Head of caudate nucleus (tissue), 42 donors: ENCODE measurements at regions not wholly inside any gene's neighbourhood (a gene's known extent, or its start where the extent isn't known, plus 50 kb on each side); places are given as distances from the start of the nearest gene placed in this dataset.

Experiments
- DNase-seq, 42 donors: peaks; one replicate each; pipeline versions ENCODE4 v3.0.0 to v3.0.0-alpha.2; 2020 to 2021; ENCODE audit warnings: mixed read lengths in 7 of 42
- intact Hi-C: fragments of 100-400 bp; cut with DNase I; formaldehyde crosslinking; loops from one replicate; pipeline ENCODE4 v1.15.0; 2022

- peak in 1 of 42 donors; percentile 6 for DNase-seq
- intact Hi-C loops: no loop called here
Measured at GRCh38 chr4:83724485-83725335, 188.8 kb downstream of the GPAT3 start.

- DNase-seq: no peak
- intact Hi-C loops: no loop called here
Measured at GRCh38 chr4:83723609-83724008, 187.7 kb downstream of the GPAT3 start.

DNA sequence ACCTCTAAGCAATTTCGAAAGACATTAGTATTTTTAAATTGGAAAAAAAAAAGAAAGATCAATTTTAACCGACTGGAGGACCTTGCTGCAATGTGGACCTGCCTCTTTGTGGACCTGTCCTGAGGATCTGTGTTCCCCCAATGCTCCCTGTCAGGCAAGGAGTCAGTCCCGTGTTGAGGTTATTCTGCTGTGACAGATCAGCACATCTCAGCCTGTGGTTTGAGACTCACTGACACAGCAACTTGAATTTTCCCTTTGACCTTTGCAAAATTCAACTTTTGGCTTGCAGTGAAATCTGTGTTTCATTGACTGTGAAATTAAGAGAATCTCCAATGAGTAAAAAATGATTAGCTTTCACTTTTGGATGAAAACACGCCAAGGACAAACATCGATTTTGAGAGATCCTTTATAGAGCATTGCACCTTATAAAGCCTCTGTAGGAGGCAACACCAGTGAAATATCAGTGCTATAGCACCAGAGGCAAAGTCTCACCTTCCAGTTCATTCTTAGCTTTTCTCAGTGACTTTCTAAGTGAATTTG, 186.9 kb downstream of the GPAT3 start:
- DNase-seq: no peak
- intact Hi-C loops: no loop called here

GRCh38 chr4:83716874-83717273, 181.0 kb downstream of the GPAT3 start:
- no peak for DNase-seq
- intact Hi-C loops: no loop called here

GRCh38 chr4:83712890-83713289, 177.0 kb downstream of the GPAT3 start:
- no peak for DNase-seq
- intact Hi-C loops: no loop called here

DNA sequence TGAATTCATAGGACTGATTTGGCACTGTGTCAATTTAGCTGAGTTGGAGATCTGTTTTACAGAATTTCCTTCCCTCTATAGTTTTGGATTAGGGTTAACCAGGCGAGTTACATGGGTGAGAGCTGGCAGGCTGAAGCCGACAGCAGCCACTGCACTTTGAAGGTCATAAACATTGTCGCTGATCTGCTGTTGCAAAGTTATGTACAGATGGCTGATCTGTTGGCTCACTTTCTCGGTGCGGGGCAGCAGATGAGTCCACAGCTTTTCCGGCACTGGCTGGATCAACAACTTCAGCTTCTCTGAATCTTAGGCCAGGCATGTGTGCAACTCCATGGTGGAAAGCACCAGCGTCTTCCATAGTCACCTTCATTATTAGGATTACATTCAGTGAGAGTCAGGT, 173.7 kb downstream of the GPAT3 start:
- DNase-seq: no peak
- intact Hi-C loops: no loop called here

GRCh38 chr4:83708500-83709175, 172.7 kb downstream of the GPAT3 start:
- intact Hi-C loops: no loop called here
- DNase-seq: no peak

- DNase-seq: no peak
- intact Hi-C loops: no loop called here
Measured at GRCh38 chr4:83704786-83705185, 168.9 kb downstream of the GPAT3 start.

DNA sequence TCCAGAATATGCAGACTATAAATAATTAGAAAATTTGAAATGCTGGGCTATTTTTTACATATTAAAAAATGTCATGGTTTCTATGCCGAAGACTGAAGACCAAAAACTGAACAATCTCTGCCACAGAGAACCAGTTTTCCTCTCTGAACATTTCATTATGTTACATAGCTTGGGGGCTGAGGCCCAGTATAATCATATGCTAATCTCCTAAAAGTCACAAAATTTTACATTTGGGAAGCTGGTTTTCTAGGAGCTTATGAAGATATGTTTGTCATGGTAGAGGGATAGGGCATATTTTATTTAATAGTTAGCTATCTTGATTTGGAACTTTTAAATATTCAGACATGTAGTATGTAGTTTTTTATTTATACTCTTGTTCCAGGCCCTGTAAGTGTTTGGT, 167.8 kb downstream of the GPAT3 start:
- no peak for DNase-seq
- intact Hi-C loops: no loop called here

DNA sequence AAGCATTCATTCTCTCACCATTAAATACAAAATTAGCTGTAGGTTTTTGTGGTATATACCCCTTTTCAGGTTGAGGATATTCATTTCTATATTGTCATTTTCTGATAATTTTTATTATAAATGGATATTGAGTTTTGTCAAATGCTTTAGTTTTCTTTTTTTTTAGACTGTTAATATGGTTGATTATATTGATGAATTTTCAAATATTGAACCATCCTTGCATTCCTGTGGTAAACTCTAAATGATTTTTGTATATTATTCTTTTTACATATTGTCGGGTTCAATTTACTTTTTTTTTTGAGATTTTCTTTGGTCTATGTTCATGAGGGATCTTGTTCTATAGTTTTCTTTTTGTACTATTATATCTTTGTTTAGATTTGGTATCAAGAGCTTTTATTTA, 165.1 kb downstream of the GPAT3 start:
- intact Hi-C loops: no loop called here
- DNase-seq: no peak

GRCh38 chr4:83699358-83699757, 163.4 kb downstream of the GPAT3 start:
- no peak for DNase-seq
- intact Hi-C loops: no loop called here

GRCh38 chr4:83692028-83692427, 156.1 kb downstream of the GPAT3 start:
- intact Hi-C loops: no loop called here
- DNase-seq: no peak

DNA sequence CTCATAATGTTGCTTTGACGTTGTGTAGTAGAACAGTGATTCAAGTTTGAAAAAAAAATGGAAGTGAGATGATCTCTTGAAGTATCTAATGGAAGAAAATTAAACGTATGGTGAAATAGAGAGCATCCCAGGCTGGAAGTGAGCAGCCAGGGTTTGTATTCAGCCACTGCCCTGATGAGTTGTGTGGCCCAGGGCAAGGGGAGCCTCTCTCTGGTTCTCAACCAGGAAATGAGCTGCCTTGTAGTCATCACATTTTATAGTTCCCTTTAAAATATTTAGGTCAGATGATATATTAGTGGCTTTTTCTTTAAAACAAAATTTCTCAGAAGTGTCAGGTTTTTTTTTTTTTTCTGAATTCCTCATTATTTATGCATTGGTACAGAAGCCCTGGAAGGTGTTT, 150.3 kb downstream of the GPAT3 start:
- no peak for DNase-seq

DNA sequence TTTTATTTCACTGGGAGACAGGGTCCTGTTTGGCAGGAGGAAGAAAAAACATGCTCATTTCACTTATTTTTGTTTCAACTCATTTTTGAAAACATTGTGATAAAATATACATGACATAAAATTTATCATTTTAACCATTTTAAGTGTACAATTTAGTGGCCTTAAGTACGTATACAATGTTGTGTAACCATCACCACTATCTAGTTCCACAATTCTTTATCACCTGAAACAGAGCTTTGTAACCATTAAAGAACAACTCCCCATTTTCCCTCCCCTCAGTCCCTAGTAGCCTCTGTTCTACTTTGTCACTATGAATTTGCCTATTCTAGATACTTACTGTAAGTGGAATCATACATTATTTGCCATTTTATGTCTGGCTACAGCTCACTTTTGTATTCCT, 143.8 kb downstream of the GPAT3 start:
- DNase-seq: no peak
- intact Hi-C loops: no loop called here

More for the DNA sequence above, 150.3 kb downstream of the GPAT3 start:
- intact Hi-C loops: no loop called here

- DNase-seq: no peak
- intact Hi-C loops: no loop called here
Measured at GRCh38 chr4:83679254-83679653, 143.3 kb downstream of the GPAT3 start.

- intact Hi-C loops: no loop called here
- no peak for DNase-seq
Measured at GRCh38 chr4:83677656-83678055, 141.7 kb downstream of the GPAT3 start.

GRCh38 chr4:83664741-83665140, 128.8 kb downstream of the GPAT3 start:
- no peak for DNase-seq
- intact Hi-C loops: no loop called here

DNA sequence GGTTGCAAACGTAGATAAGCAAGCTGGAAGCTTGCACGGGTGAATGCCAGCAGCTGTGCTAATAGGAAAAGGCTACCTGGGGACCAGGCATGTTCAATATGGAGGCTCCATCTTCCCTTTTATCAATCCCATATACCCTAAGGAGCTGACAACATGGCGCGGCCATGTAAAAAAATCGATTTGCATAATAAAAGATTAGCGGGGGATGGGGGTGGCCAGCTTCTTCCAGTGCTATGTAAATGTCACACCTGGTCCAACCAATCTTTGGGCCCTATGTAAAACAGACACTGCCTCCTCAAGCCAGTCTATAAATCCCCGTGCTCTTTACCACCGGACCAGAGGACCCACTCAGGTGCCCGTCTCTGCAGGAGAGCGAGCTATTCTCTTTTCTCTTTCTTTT, 128.2 kb downstream of the GPAT3 start:
- intact Hi-C loops: no loop called here
- no peak for DNase-seq

- DNase-seq: no peak
- intact Hi-C loops: no loop called here
Measured at GRCh38 chr4:83662204-83662603, 126.3 kb downstream of the GPAT3 start.

GRCh38 chr4:83661359-83661758, 125.5 kb downstream of the GPAT3 start:
- DNase-seq: no peak
- intact Hi-C loops: no loop called here

DNA sequence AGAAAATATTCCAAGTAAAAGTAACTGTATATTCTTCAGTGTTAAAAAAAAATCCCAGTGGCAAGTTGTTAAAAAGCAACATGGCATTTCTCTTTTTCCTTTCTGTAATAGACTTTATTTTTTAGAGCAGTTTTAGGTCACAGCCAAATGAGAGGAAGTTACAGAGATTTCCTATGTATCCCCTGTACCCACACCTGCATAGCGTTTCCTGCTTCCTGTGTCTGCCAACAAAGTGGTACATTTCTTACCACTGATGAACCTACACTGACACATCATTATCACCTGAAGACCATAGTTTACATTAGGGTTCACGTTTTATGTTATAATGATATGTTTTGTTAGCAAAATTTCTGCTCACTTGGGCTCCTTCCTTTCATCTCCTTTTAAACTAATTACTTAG, 124.7 kb downstream of the GPAT3 start:
- no peak for DNase-seq
- intact Hi-C loops: no loop called here
